Activated T-helper 2 cell treated with anti-CD3 and anti-CD28 coated beads, Interferon-gamma antibody, Interleukin-2, Interleukin-4, amounts not matched to agents 10 μg/mL and 5 μg/mL and 100 μg/mL, durations not matched to agents 14 hours and 24 hours and 36 hours (primary cell): ENCODE measurements at regions not wholly inside any gene's neighbourhood (a gene's known extent, or its start where the extent isn't known, plus 50 kb on each side); places are given as distances from the start of the nearest gene placed in this dataset.

ENCODE experiments used
- DNase-seq: peaks from one replicate; pipeline ENCODE4 v3.0.0; 2021; ENCODE audit warnings: low spot score
- H3K27ac Mint-ChIP-seq: one replicate; pipeline ENCODE4 v1.8.0; 2021; ENCODE audit warnings: mixed read lengths
- H3K27me3 Mint-ChIP-seq: one replicate; pipeline ENCODE4 v1.8.0; 2021; ENCODE audit warnings: low read depth, mixed read lengths
- H3K36me3 Mint-ChIP-seq: one replicate; pipeline ENCODE4 v1.8.0; 2021; ENCODE audit warnings: low read depth, mixed read lengths
- H3K4me1 Mint-ChIP-seq: one replicate; pipeline ENCODE4 v1.8.0; 2021; ENCODE audit warnings: low read depth, mixed read lengths
- H3K4me3 Mint-ChIP-seq: one replicate; pipeline ENCODE4 v1.8.0; 2021; ENCODE audit warnings: low read depth, mild to moderate bottlenecking, moderate library complexity, mixed read lengths
- H3K9me3 Mint-ChIP-seq: one replicate; pipeline ENCODE4 v1.8.0; 2021; ENCODE audit warnings: mixed read lengths
- intact Hi-C: fragments of 100-400 bp; cut with micrococcal nuclease; formaldehyde crosslinking; loops from one replicate; pipeline ENCODE4 v1.15.1; 2023

DNA sequence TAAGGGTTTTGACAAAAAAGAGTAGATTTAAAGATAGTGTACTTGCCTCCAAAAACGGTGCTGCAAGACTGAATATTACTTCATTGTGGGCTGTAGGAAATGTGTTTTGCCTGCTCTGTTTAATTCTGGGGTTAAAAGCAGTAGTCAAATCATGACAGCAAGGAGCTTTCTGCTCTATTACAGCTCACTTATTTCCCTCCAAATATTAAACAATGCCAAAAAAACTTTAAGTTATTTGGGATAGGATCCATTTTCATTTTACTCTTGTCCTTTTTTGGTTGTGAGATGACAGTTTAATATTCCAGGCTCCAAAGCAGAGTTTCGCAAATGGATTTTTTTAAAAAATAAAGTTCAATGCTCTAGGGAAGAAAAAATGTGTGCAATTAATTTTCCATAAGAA lies 340.4 kb upstream of the RGMB start:
- Mint-ChIP-seq H3K4me3 (no peak overlapping the region), H3K27me3 (no peaks in the 10 kb centered on the region), H3K4me1 (peaks cover 3% of the 10 kb centered on the region), H3K9me3 (no peaks in the 10 kb centered on the region), H3K36me3 (no peaks in the 10 kb centered on the region), H3K27ac (no peak overlapping the region)
- no peak for DNase-seq
- intact Hi-C loops, result no loop called here

DNA sequence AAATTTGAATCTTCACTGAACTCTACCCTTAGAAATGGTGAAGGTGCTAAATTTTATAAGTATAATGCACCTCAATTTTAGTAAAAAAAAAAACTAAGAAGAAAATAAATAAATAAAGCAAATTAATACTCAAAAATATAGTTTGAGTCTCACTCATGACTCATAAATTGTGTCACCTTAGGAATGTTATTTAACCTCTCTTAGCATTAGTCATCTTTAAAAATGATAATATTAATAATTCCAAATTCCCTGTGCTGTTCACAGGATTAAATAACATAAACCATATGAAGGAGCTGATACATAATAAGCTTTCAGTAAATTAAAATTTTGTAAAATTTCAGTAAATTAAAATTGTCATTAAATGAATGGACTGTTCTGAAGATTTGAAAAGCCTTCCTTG lies 339.8 kb upstream of the RGMB start:
- DNase-seq, result no peak
- Mint-ChIP-seq H3K36me3 (no peaks in the 10 kb centered on the region), H3K4me1 (no peaks in the 10 kb centered on the region), H3K4me3 (no peak overlapping the region), H3K27ac (no peak overlapping the region), H3K9me3 (no peaks in the 10 kb centered on the region), H3K27me3 (no peaks in the 10 kb centered on the region)
- intact Hi-C loops, result no loop called here

GRCh38 chr5:98436667-98437066 lies 336.8 kb upstream of the RGMB start:
- intact Hi-C loops, result no loop called here
- Mint-ChIP-seq H3K27me3 (no peaks in the 10 kb centered on the region), H3K4me3 (no peak overlapping the region), H3K9me3 (peaks cover 10% of the 10 kb centered on the region), H3K36me3 (no peaks in the 10 kb centered on the region), H3K4me1 (no peaks in the 10 kb centered on the region), H3K27ac (no peak overlapping the region)
- no peak for DNase-seq

DNA sequence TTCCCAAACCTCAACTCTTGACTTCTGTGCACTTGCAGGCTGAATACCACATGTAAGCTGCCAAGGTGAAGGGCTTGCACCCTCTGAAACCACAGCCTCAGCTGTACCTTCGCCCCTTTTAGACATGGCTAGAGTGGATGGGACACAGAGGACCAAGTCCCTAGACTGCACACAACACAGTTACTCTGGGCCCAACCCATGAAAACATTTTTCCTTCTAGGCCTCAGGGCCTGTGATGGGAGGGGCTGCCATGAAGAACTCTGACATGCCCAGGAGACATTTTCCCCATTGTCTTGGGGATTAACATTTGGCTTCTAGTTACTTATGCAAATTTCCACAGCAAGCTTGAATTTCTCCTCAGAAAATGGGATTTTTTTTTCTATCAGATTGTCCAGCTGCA lies 331.0 kb upstream of the RGMB start:
- no peak for DNase-seq
- intact Hi-C loops, result no loop called here
- Mint-ChIP-seq H3K4me1 (no peaks in the 10 kb centered on the region), H3K27ac (no peak overlapping the region), H3K36me3 (no peaks in the 10 kb centered on the region), H3K9me3 (peaks cover 23% of the 10 kb centered on the region), H3K4me3 (no peak overlapping the region), H3K27me3 (no peaks in the 10 kb centered on the region)

- Mint-ChIP-seq H3K4me1 (no peaks in the 10 kb centered on the region), H3K27ac (no peak overlapping the region), H3K27me3 (no peaks in the 10 kb centered on the region), H3K36me3 (no peaks in the 10 kb centered on the region), H3K4me3 (no peak overlapping the region), H3K9me3 (peaks cover 23% of the 10 kb centered on the region)
- DNase-seq, result no peak
- intact Hi-C loops, result no loop called here
These were observed 329.6 kb upstream of the RGMB start for GRCh38 chr5:98443881-98444280.

DNA sequence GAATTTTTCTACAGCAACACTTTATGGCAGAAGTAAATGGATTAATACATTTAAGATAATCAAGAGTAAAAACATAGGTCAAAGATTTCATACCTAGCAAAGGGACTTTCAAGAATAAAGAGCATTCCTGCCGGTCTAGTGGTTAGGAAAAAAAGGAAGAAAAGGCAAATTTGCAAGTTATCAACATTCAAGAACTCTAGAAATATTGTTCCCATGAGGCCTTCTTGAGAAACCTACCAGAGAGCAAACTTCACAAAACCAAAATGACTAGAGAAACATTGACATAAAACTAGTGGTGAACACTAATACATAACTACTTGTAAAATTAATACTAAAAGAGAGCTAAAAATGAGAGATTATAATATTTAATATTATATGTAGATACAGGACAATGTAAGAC lies 320.2 kb upstream of the RGMB start:
- Mint-ChIP-seq H3K27ac (no peak overlapping the region), H3K36me3 (no peaks in the 10 kb centered on the region), H3K4me3 (no peak overlapping the region), H3K27me3 (no peaks in the 10 kb centered on the region), H3K9me3 (no peaks in the 10 kb centered on the region), H3K4me1 (no peaks in the 10 kb centered on the region)
- intact Hi-C loops, result no loop called here
- no peak for DNase-seq

DNA sequence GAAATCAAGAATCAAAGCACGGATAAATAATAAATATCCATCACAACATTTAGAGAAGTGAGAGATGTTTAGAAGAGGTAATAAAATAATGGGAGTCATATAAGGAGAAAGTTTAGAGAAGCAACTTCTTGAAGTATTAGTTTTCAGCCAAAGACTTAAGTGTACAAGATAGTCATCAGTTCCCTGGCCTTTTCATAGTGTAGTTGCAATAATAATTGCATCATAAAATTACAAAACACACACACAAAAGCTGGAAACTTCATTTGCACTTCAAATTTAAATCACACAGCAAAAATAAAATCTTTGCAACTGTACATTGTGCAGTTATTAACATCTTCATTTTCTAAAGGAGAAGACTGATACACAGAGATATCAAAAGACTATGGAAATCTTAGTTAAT lies 319.1 kb upstream of the RGMB start:
- H3K27me3 Mint-ChIP-seq, result no peaks in the 10 kb centered on the region
- intact Hi-C loops, result no loop called here
- H3K27ac Mint-ChIP-seq, result no peak overlapping the region
- DNase-seq, result no peak
- no peaks in the 10 kb centered on the region for H3K9me3 Mint-ChIP-seq
- no peaks in the 10 kb centered on the region for H3K36me3 Mint-ChIP-seq
- no peaks in the 10 kb centered on the region for H3K4me1 Mint-ChIP-seq
- no peak overlapping the region for H3K4me3 Mint-ChIP-seq

DNA sequence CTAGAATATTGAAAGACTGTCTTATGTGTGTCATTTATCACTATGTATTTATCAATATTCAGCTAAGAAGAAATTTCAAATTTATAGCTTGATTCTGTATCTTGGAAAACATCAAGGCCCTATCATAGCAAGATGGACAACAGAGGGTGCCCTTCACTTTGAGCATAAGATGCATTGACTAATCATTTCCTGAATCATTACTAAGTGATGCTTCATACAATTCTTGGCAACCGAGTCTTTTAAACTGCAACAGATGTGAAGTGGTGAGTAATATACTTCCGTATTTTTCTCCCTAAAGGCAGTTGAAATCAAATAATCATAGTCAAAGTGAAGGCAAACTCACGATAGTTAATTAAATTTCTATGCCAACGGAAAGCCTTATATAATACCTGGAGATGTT lies 318.6 kb upstream of the RGMB start:
- Mint-ChIP-seq H3K27me3 (no peaks in the 10 kb centered on the region), H3K27ac (no peak overlapping the region), H3K36me3 (no peaks in the 10 kb centered on the region), H3K4me3 (no peak overlapping the region), H3K9me3 (no peaks in the 10 kb centered on the region), H3K4me1 (no peaks in the 10 kb centered on the region)
- intact Hi-C loops, result no loop called here
- no peak for DNase-seq

DNA sequence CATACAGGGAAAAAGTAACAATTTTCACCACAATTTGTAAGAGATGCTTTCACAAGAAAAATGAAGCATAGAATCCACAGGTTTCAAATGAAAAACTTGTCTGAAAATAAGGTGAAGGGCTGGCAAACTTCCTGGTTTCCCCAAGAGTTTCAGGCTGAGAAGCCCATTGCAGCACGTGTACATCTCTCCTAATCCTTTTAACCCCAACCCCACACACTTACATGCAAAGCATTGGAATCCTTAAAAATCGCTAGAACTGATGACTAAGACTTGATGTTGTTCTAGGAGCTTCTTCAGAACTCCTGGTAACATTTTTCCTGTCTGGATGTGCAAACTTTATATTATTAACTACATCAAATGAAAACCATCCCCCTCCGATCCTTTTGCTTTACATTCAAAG lies 317.8 kb upstream of the RGMB start:
- no peaks in the 10 kb centered on the region for H3K27me3 Mint-ChIP-seq
- no peak overlapping the region for H3K4me3 Mint-ChIP-seq
- no peaks in the 10 kb centered on the region for H3K9me3 Mint-ChIP-seq
- no peaks in the 10 kb centered on the region for H3K36me3 Mint-ChIP-seq
- no peaks in the 10 kb centered on the region for H3K4me1 Mint-ChIP-seq
- DNase-seq, result no peak
- no peak overlapping the region for H3K27ac Mint-ChIP-seq
- intact Hi-C loops, result no loop called here

GRCh38 chr5:98458004-98458403 lies 315.5 kb upstream of the RGMB start:
- intact Hi-C loops, result no loop called here

GRCh38 chr5:98458726-98459125 lies 314.7 kb upstream of the RGMB start:
- Mint-ChIP-seq H3K9me3 (no peaks in the 10 kb centered on the region), H3K36me3 (no peaks in the 10 kb centered on the region), H3K4me3 (no peak overlapping the region), H3K27ac (no peak overlapping the region), H3K27me3 (no peaks in the 10 kb centered on the region), H3K4me1 (no peaks in the 10 kb centered on the region)
- DNase-seq, result no peak
- intact Hi-C loops, result no loop called here

More at GRCh38 chr5:98458004-98458403, 315.5 kb upstream of the RGMB start:
- no peaks in the 10 kb centered on the region for H3K27me3 Mint-ChIP-seq
- no peaks in the 10 kb centered on the region for H3K9me3 Mint-ChIP-seq
- H3K4me1 Mint-ChIP-seq, result no peaks in the 10 kb centered on the region
- no peak for DNase-seq
- H3K27ac Mint-ChIP-seq, result no peak overlapping the region
- no peak overlapping the region for H3K4me3 Mint-ChIP-seq
- H3K36me3 Mint-ChIP-seq, result no peaks in the 10 kb centered on the region

DNA sequence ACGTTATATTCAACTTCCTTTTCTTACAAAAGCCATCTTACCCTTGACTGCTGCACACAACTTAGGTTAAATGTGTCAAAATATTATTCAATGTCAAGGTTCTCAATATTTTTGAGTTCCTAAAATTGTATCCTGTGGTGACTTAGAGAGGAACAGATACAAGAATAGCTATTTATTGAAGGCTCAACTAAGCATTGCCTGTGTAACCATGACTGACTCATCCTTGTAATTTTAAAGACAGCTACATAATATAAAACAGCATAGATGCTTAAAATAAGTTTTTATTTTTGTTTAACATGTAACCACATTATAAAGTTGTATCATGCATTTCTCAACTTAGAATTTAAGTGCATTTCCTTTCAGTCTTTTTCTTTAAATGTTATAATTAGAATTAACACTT lies 312.9 kb upstream of the RGMB start:
- H3K27me3 Mint-ChIP-seq, result no peaks in the 10 kb centered on the region
- no peak overlapping the region for H3K27ac Mint-ChIP-seq
- H3K9me3 Mint-ChIP-seq, result no peaks in the 10 kb centered on the region
- H3K4me1 Mint-ChIP-seq, result peaks cover 2% of the 10 kb centered on the region
- no peaks in the 10 kb centered on the region for H3K36me3 Mint-ChIP-seq
- DNase-seq, result no peak
- intact Hi-C loops, result no loop called here
- no peak overlapping the region for H3K4me3 Mint-ChIP-seq

- Mint-ChIP-seq H3K4me1 (peaks cover 2% of the 10 kb centered on the region), H3K27ac (no peak overlapping the region), H3K9me3 (no peaks in the 10 kb centered on the region), H3K36me3 (no peaks in the 10 kb centered on the region), H3K27me3 (no peaks in the 10 kb centered on the region), H3K4me3 (no peak overlapping the region)
- intact Hi-C loops, result no loop called here
- DNase-seq, result no peak
These were observed 312.0 kb upstream of the RGMB start for GRCh38 chr5:98461485-98461884.

DNA sequence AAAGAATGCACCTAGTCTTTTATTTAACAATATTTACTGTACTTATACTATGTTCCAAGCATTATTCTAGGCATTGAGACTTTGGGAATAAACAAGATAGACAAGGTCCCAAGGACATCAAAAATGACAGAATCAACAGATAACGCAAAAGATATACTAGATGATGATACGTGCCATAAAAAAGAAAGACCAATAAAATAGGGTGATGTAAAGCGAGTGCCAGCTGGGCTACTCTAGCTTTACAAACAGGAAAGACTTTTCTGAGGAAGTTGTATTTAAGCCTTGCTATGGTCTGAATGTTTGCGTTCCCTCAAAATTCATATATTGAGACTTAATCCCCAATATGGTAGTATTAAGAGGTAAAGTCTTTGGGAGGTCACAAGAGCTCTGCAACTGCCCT lies 310.2 kb upstream of the RGMB start:
- Mint-ChIP-seq H3K36me3 (no peaks in the 10 kb centered on the region), H3K9me3 (no peaks in the 10 kb centered on the region), H3K27ac (no peak overlapping the region), H3K4me3 (no peak overlapping the region), H3K27me3 (no peaks in the 10 kb centered on the region), H3K4me1 (peaks cover 2% of the 10 kb centered on the region)
- DNase-seq, result no peak
- intact Hi-C loops, result no loop called here
